ENCODE measurements at regions not wholly inside any gene's neighbourhood (a gene's known extent, or its start where the extent isn't known, plus 50 kb on each side); places are given as distances from the start of the nearest gene placed in this dataset.

DNA sequence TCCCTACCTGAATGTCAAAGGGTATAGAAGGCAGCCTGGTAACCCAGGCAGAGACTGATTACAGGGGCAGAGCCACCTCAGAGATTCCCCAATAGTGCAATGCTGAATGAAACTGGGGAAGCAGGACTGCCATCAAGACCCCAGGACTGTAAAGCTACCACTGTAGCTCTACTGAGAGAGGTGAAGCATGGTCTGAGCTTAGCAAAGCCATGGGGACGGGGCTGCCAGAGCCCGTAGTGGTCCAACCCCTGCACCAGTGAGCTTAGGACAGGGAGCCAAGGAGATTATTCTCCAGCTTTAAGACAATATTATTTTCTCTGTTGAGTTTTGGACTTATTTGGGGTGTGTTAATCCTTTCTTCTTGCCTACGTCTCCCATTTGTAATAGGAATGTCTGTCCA lies 679.3 kb upstream of the GRAMD2B start:
- H3K27me3 Mint-ChIP-seq = no peaks in the 10 kb centered on the region
- no peaks in the 10 kb centered on the region for H3K36me3 Mint-ChIP-seq (ENCODE audit: insufficient read depth)
- TF ChIP-seq, protein P1, sequence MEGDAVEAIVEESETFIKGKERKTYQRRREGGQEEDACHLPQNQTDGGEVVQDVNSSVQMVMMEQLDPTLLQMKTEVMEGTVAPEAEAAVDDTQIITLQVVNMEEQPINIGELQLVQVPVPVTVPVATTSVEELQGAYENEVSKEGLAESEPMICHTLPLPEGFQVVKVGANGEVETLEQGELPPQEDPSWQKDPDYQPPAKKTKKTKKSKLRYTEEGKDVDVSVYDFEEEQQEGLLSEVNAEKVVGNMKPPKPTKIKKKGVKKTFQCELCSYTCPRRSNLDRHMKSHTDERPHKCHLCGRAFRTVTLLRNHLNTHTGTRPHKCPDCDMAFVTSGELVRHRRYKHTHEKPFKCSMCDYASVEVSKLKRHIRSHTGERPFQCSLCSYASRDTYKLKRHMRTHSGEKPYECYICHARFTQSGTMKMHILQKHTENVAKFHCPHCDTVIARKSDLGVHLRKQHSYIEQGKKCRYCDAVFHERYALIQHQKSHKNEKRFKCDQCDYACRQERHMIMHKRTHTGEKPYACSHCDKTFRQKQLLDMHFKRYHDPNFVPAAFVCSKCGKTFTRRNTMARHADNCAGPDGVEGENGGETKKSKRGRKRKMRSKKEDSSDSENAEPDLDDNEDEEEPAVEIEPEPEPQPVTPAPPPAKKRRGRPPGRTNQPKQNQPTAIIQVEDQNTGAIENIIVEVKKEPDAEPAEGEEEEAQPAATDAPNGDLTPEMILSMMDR (IDR thresholded peaks at IDR 0.05; ENCODE audit: unreplicated experiment) = no peak
- no peak for DNase-seq (ENCODE audit: low spot score, unreplicated experiment)
- no peak overlapping the region for H3K27ac Mint-ChIP-seq
- H3K4me1 Mint-ChIP-seq (ENCODE audit: low read depth) = no peaks in the 10 kb centered on the region
- H3K9me3 Mint-ChIP-seq (ENCODE audit: low read depth) = peaks cover 6% of the 10 kb centered on the region
- H3K4me3 Mint-ChIP-seq (ENCODE audit: low read depth) = no peak overlapping the region

DNA sequence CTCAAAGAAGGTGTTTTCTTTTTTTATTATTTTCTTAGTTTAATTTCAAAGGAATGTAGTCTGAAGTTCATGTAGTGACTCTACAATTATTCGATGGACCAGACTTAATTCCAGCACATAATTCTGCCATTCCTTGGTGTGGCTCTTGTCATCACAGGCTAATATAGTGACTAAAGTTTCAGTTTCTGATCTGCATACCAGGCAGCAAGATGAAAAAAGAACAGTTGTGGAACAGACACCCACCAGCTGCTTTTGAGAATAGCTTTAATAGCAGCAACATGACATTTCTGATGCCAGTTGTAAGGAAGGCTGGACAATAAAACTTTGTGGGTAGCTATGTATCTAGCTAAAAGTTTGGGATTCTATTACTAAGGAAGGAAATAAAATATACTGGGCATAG lies 676.3 kb upstream of the GRAMD2B start:
- H3K4me1 Mint-ChIP-seq (ENCODE audit: low read depth) = no peaks in the 10 kb centered on the region

DNA sequence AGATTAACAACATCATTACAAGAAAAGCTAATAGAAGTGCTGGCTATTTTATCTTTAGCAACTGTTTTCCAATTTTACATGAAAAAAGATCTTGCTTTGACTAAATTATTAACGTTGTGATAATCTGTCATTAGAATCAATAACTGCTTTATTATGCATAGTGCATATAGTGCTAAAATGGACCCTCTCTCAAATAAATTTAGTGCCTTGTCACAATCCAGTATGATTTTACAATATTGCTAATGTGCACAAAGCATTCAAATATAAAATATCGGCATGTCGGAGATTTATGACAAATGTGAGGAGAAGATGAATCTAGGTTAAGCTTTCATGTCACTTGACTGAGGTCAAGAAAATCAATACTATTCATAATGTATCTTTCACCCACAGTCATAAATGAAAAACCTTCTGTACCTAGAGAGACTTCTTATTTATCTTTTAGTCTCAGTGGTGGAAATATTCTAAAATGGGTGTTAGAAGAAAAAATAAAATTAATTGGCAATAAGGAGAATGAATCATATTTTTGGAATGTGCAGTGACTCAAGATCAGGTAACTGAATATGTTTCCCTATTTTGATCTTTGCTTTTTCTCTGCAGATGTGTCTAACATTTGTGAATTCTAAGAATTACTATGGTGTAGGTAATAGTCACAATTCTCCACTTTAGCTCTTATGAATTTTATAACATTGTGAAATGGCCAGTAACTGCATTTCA lies 672.9 kb upstream of the GRAMD2B start:
- no peaks in the 10 kb centered on the region for H3K36me3 Mint-ChIP-seq (ENCODE audit: insufficient read depth)
- no peak overlapping the region for H3K4me3 Mint-ChIP-seq (ENCODE audit: low read depth)
- no peak for DNase-seq (ENCODE audit: low spot score, unreplicated experiment)
- TF ChIP-seq, protein P1 (IDR thresholded peaks at IDR 0.05; ENCODE audit: unreplicated experiment) = no peak
- no peak overlapping the region for H3K27ac Mint-ChIP-seq
- no peaks in the 10 kb centered on the region for H3K9me3 Mint-ChIP-seq (ENCODE audit: low read depth)
- no peaks in the 10 kb centered on the region for H3K27me3 Mint-ChIP-seq
- H3K4me1 Mint-ChIP-seq (ENCODE audit: low read depth) = peaks cover 3% of the 10 kb centered on the region

More for the DNA sequence above, 676.3 kb upstream of the GRAMD2B start:
- Mint-ChIP-seq H3K27ac (no peak overlapping the region), H3K9me3 (ENCODE audit: low read depth) (peaks cover 6% of the 10 kb centered on the region), H3K36me3 (ENCODE audit: insufficient read depth) (no peaks in the 10 kb centered on the region), H3K4me3 (ENCODE audit: low read depth) (no peak overlapping the region), H3K27me3 (no peaks in the 10 kb centered on the region)
- TF ChIP-seq, protein P1 (IDR thresholded peaks at IDR 0.05; ENCODE audit: unreplicated experiment) = no peak
- no peak for DNase-seq (ENCODE audit: low spot score, unreplicated experiment)

DNA sequence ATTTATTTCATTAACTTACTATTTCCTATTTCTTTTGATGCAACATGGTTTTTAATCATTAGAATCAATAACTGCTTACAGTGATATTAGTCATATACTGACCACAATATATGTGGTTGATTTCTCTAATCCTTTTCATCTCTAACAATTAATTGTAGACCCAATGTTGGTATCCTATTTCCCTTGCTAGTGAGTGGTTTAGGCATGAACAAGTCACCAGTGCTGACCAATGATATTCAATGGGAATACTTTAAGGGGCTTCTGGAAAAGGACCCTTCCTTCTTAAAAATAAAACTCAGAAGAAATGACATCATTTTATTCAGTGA lies 672.4 kb upstream of the GRAMD2B start:
- no peaks in the 10 kb centered on the region for H3K36me3 Mint-ChIP-seq (ENCODE audit: insufficient read depth)
- H3K4me1 Mint-ChIP-seq (ENCODE audit: low read depth) = peaks cover 3% of the 10 kb centered on the region
- H3K27me3 Mint-ChIP-seq = no peaks in the 10 kb centered on the region
- TF ChIP-seq, protein P1 (IDR thresholded peaks at IDR 0.05; ENCODE audit: unreplicated experiment) = no peak
- DNase-seq (ENCODE audit: low spot score, unreplicated experiment) = no peak
- H3K27ac Mint-ChIP-seq = no peak overlapping the region
- H3K9me3 Mint-ChIP-seq (ENCODE audit: low read depth) = no peaks in the 10 kb centered on the region
- H3K4me3 Mint-ChIP-seq (ENCODE audit: low read depth) = no peak overlapping the region

DNA sequence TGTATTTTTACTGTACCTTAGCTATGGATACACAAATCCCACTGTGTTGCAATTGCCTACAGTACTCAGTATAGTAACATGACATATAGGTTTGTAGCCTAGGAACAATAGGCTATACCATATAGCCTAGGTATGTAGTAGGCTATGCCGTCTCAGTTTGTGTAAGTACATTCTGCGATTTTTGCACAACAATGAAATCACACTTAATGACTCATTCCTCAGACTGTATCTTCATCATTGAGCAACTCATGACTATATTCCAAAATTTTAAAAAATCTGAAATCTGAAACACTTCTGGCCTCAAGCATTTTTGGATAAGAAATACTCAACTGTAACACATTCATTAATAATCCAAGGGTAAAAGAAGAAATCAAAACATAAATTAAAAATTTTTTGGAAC lies 666.8 kb upstream of the GRAMD2B start:
- DNase-seq (ENCODE audit: low spot score, unreplicated experiment) = no peak
- H3K27me3 Mint-ChIP-seq = no peaks in the 10 kb centered on the region
- H3K4me1 Mint-ChIP-seq (ENCODE audit: low read depth) = peaks cover 5% of the 10 kb centered on the region
- TF ChIP-seq, protein P1 (IDR thresholded peaks at IDR 0.05; ENCODE audit: unreplicated experiment) = no peak
- peaks cover 11% of the 10 kb centered on the region for H3K9me3 Mint-ChIP-seq (ENCODE audit: low read depth)
- no peak overlapping the region for H3K27ac Mint-ChIP-seq
- no peaks in the 10 kb centered on the region for H3K36me3 Mint-ChIP-seq (ENCODE audit: insufficient read depth)
- H3K4me3 Mint-ChIP-seq (ENCODE audit: low read depth) = no peak overlapping the region
